GM12878 (cell line): ENCODE measurements at regions not wholly inside any gene's neighbourhood (a gene's known extent, or its start where the extent isn't known, plus 50 kb on each side); places are given as distances from the start of the nearest gene placed in this dataset.

Source experiments
- ATAC-seq: fragments of 200-7000 bp; cut with Tn5 transposase; 3 replicates; pipeline ENCODE4 v1.9.1; 2020; ENCODE audit warnings: mild to moderate bottlenecking, moderate library complexity
- BruUV-seq: library from RNA; stranded (reverse); fragments of 400-500 nt; replicated peaks from 2 replicates; lab custom pipeline; 2021; lab: Mats Ljungman, UMichigan
- CTCF ChIA-PET: fragments of 300-600 bp; sonication (Branson Sonifier 250); formaldehyde crosslinking; extraction: SDS; loops from one replicate; lab custom pipeline; 2021; ENCODE audit warnings: inconsistent platforms; lab: Yijun Ruan, JAX
- POLR2A ChIA-PET: fragments of 350-600 bp; formaldehyde crosslinking; extraction: SDS; loops from one replicate; lab custom pipeline; 2021; ENCODE audit warnings: inconsistent platforms; lab: Charles Lee
- RAD21 ChIA-PET: fragments of 300-600 bp; sonication (Branson Sonifier 250); formaldehyde crosslinking; loops from one replicate; lab custom pipeline; 2023; ENCODE audit warnings: antibody characterized with exemption; ENCODE audit not compliant: unreplicated experiment; lab: Charles Lee
- SMC1A ChIA-PET: fragments of 300-600 bp; sonication (Branson Sonifier 250); formaldehyde crosslinking; loops from one replicate; lab custom pipeline; 2023; ENCODE audit not compliant: unreplicated experiment, uncharacterized antibody; lab: Charles Lee
- DNase-seq: peaks from one replicate; pipeline ENCODE4 v3.0.0-alpha.2; 2011; ENCODE audit warnings: low read depth, low spot score
- FAIRE-seq: peaks from 3 replicates; lab custom pipeline; 2011; peaks lifted over from hg19 to GRCh38; lab: Jason Lieb, UNC
- H2AFZ ChIP-seq: 2 replicates; pipeline ENCODE4 v1.6.0; 2011; ENCODE audit warnings: low read depth, low read length, control low read depth; ENCODE audit not compliant: control insufficient read depth
- H3K27ac ChIP-seq: 2 replicates; pipeline ENCODE4 v1.5.1; 2011; ENCODE audit warnings: control low read depth; ENCODE audit not compliant: control insufficient read depth, insufficient read depth
- H3K27me3 ChIP-seq, 2 experiments: replicated peaks in 1 of 2; 2 replicates each; pipeline versions ENCODE4 v1.6.0 to v1.6.1; 2011; ENCODE audit warnings: low read length in 1 of 2; ENCODE audit not compliant: control insufficient read depth in 2 of 2, insufficient read depth in 2 of 2
- H3K36me3 ChIP-seq, 2 experiments: 2 replicates each; pipeline ENCODE4 v1.5.1; 2011; ENCODE audit warnings: low read length in 1 of 2; ENCODE audit not compliant: control insufficient read depth in 2 of 2, insufficient read depth in 2 of 2
- H3K4me1 ChIP-seq: 2 replicates; pipeline ENCODE4 v1.6.1; 2011; ENCODE audit warnings: mild to moderate bottlenecking, low read length, moderate library complexity, mixed read lengths; ENCODE audit not compliant: control insufficient read depth, insufficient read depth
- H3K4me2 ChIP-seq: 2 replicates; pipeline ENCODE4 v1.6.0; 2011; ENCODE audit warnings: control low read depth; ENCODE audit not compliant: control insufficient read depth, insufficient read depth
- H3K4me3 ChIP-seq: fragments of 200-600 bp; sonication (generic); 2 replicates; pipeline ENCODE4 v1.5.1; 2016
- H3K79me2 ChIP-seq: 2 replicates; pipeline ENCODE4 v1.6.0; 2011; ENCODE audit warnings: low read length; ENCODE audit not compliant: control insufficient read depth, insufficient read depth
- H3K9ac ChIP-seq: 2 replicates; pipeline ENCODE4 v1.8.0; 2011; ENCODE audit warnings: low read length, control low read depth, mixed read lengths; ENCODE audit not compliant: control insufficient read depth, insufficient read depth
- H3K9me3 ChIP-seq: replicated peaks from 3 replicates; pipeline ENCODE4 v1.5.1; 2011; ENCODE audit warnings: mild to moderate bottlenecking, low read length; ENCODE audit not compliant: control insufficient read depth, insufficient read depth
- H4K20me1 ChIP-seq: 2 replicates; pipeline ENCODE4 v1.6.0; 2011; ENCODE audit not compliant: control insufficient read depth, insufficient read depth
- GABPA ChIP-seq: IDR thresholded peaks from 2 replicates; pipeline ENCODE4 v1.6.1; 2014; ENCODE audit warnings: antibody characterized with exemption, low read depth, mild to moderate bottlenecking, inconsistent platforms
- IKZF1 ChIP-seq: fragments of 450-650 bp; conservative IDR thresholded peaks from 2 replicates; pipeline ENCODE4 v1.6.1; 2017; ENCODE audit warnings: antibody characterized with exemption, mild to moderate bottlenecking
- IKZF2 ChIP-seq, 2 experiments: fragments of 450-650 bp; IDR thresholded peaks; 2 replicates each; pipeline ENCODE4 v1.6.1; 2017; ENCODE audit warnings: mild to moderate bottlenecking in 2 of 2, moderate library complexity in 2 of 2
- WGBS: methylation state at CpG from one replicate; pipeline ENCODE4 v1.1.6; 2016; ENCODE audit warnings: low lambda C conversion rate; ENCODE audit not compliant: insufficient replicate concordance, insufficient coverage; ENCODE audit errors: missing lambda C conversion rate; 5-methylcytosine and 5-hydroxymethylcytosine counted together
- in situ Hi-C: fragments of 300-500 bp; cut with MboI; formaldehyde crosslinking; loops from 9 replicates; pipeline ENCODE4 v1.14.3; 2018; ENCODE audit warnings: mixed read lengths
- intact Hi-C: fragments of 100-400 bp; cut with micrococcal nuclease; formaldehyde crosslinking; loops from one replicate; pipeline ENCODE4 v1.14.2; 2022; ENCODE audit not compliant: unreplicated experiment
- TF ChIP-seq, protein P1 (sequence below): fragments of 450-650 bp; IDR thresholded peaks from 2 replicates; pipeline ENCODE4 v1.6.1; 2018; ENCODE audit warnings: borderline replicate concordance, mild to moderate bottlenecking; ENCODE audit not compliant: partially characterized antibody
- TF ChIP-seq, protein P2 (sequence below): fragments of 450-650 bp; formaldehyde crosslinking; IDR thresholded peaks from 2 replicates; pipeline ENCODE4 v1.4.0; 2022; ENCODE audit warnings: mild to moderate bottlenecking, moderate library complexity
- TF ChIP-seq, protein P3 (sequence below): fragments of 450-650 bp; IDR thresholded peaks from 2 replicates; pipeline ENCODE4 v1.6.1; 2014; ENCODE audit warnings: mild to moderate bottlenecking

DNA sequence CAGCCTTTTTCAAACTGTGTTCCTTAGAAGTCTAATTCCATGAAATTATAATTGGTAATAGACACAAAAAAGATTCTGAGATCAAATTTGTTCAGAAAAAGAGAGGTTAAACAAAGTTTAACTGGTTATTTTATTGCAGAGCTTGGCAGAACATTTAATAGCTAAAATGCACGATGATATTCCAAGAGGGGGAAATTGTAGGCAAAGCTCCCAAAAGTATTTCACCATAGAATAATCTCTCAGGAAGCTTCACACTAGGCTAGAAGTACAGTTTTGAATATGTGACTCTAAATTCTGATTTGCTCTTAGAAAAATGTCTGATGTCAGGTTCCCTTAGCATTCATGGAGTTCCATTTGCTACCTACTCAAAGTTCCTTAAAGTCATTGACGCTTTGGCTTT, 292.4 kb upstream of the SETBP1 start:
- CTCF ChIA-PET, result no interaction called here

More for the DNA sequence above, 292.4 kb upstream of the SETBP1 start:
- no peak overlapping the region for H3K9ac ChIP-seq
- DNase-seq (no peak), FAIRE-seq (no peak), ATAC-seq (no peak)
- in situ Hi-C loops, result no loop called here
- intact Hi-C loops, result no loop called here
- H2AFZ ChIP-seq, result no peak overlapping the region
- 82% methylated on average over 2 of the region's 2 CpGs for WGBS
- H3K4me1 ChIP-seq, result no peaks in the 10 kb centered on the region
- H3K27ac ChIP-seq, result no peak overlapping the region
- no peak overlapping the region for H3K4me2 ChIP-seq
- H3K9me3 ChIP-seq, result no peaks in the 10 kb centered on the region
- H3K79me2 ChIP-seq, result no peaks in the 10 kb centered on the region
- POLR2A ChIA-PET, result no interaction called here
- SMC1A ChIA-PET, result no interaction called here
- no TSS peak for BruUV-seq
- RAD21 ChIA-PET, result no interaction called here
- H3K4me3 ChIP-seq, result no peak overlapping the region
- H4K20me1 ChIP-seq, result no peaks in the 10 kb centered on the region
- no peaks in the 10 kb centered on the region for H3K27me3 ChIP-seq
- TF ChIP-seq, protein P1, sequence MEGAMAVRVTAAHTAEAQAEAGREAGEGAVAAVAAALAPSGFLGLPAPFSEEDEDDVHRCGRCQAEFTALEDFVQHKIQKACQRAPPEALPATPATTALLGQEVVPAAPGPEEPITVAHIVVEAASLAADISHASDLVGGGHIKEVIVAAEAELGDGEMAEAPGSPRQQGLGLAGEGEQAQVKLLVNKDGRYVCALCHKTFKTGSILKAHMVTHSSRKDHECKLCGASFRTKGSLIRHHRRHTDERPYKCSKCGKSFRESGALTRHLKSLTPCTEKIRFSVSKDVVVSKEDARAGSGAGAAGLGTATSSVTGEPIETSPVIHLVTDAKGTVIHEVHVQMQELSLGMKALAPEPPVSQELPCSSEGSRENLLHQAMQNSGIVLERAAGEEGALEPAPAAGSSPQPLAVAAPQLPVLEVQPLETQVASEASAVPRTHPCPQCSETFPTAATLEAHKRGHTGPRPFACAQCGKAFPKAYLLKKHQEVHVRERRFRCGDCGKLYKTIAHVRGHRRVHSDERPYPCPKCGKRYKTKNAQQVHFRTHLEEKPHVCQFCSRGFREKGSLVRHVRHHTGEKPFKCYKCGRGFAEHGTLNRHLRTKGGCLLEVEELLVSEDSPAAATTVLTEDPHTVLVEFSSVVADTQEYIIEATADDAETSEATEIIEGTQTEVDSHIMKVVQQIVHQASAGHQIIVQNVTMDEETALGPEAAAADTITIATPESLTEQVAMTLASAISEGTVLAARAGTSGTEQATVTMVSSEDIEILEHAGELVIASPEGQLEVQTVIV, result no peak
- TF ChIP-seq IKZF2 (IDR thresholded peaks at IDR 0.05), result no peak
- no peak for TF ChIP-seq IKZF1
- TF ChIP-seq GABPA, result no peak
- TF ChIP-seq, protein P2, sequence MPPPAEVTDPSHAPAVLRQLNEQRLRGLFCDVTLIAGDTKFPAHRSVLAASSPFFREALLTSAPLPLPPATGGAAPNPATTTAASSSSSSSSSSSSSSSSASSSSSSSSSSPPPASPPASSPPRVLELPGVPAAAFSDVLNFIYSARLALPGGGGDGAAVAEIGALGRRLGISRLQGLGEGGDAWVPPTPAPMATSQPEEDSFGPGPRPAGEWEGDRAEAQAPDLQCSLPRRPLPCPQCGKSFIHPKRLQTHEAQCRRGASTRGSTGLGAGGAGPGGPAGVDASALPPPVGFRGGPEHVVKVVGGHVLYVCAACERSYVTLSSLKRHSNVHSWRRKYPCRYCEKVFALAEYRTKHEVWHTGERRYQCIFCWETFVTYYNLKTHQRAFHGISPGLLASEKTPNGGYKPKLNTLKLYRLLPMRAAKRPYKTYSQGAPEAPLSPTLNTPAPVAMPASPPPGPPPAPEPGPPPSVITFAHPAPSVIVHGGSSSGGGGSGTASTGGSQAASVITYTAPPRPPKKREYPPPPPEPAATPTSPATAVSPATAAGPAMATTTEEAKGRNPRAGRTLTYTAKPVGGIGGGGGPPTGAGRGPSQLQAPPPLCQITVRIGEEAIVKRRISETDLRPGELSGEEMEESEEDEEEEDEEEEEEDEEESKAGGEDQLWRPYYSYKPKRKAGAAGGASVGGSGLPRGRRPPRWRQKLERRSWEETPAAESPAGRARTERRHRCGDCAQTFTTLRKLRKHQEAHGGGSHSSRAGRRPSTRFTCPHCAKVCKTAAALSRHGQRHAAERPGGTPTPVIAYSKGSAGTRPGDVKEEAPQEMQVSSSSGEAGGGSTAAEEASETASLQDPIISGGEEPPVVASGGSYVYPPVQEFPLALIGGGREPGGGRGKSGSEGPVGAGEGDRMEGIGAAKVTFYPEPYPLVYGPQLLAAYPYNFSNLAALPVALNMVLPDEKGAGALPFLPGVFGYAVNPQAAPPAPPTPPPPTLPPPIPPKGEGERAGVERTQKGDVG (CRISPR knock-in tag), result no peak
- TF ChIP-seq, protein P3, sequence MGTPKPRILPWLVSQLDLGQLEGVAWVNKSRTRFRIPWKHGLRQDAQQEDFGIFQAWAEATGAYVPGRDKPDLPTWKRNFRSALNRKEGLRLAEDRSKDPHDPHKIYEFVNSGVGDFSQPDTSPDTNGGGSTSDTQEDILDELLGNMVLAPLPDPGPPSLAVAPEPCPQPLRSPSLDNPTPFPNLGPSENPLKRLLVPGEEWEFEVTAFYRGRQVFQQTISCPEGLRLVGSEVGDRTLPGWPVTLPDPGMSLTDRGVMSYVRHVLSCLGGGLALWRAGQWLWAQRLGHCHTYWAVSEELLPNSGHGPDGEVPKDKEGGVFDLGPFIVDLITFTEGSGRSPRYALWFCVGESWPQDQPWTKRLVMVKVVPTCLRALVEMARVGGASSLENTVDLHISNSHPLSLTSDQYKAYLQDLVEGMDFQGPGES, result no peak
- no peaks in the 10 kb centered on the region for H3K36me3 ChIP-seq
